WERI-Rb-1 (cell line): ENCODE measurements at regions not wholly inside any gene's neighbourhood (a gene's known extent, or its start where the extent isn't known, plus 50 kb on each side); places are given as distances from the start of the nearest gene placed in this dataset.

Source experiments
- DNase-seq: peaks from one replicate; pipeline ENCODE4 v3.0.0-alpha.2; 2020
- H3K27ac ChIP-seq: fragments of 250-450 bp; sonication (Bioruptor Pico); 2 replicates; pipeline ENCODE4 v1.5.1; 2020; ENCODE audit warnings: mild to moderate bottlenecking, moderate library complexity
- H3K27me3 ChIP-seq: fragments of 250-450 bp; sonication (Bioruptor Pico); 2 replicates; pipeline ENCODE4 v1.5.1; 2021; ENCODE audit warnings: mild to moderate bottlenecking, low read depth, moderate library complexity; ENCODE audit not compliant: insufficient read depth, severe bottlenecking
- H3K36me3 ChIP-seq: fragments of 250-450 bp; sonication (Bioruptor Pico); 2 replicates; pipeline ENCODE4 v1.5.1; 2020; ENCODE audit warnings: mild to moderate bottlenecking, moderate library complexity
- H3K4me3 ChIP-seq: 2 replicates; pipeline ENCODE4 v1.5.1; 2011; ENCODE audit warnings: low read depth, mild to moderate bottlenecking, control low read depth, low read length
- H3K9me3 ChIP-seq: fragments of 250-450 bp; sonication (Bioruptor Pico); 2 replicates; pipeline ENCODE4 v1.5.1; 2021; ENCODE audit warnings: mild to moderate bottlenecking, moderate library complexity; ENCODE audit not compliant: severe bottlenecking
- CTCF ChIP-seq: IDR thresholded peaks from 2 replicates; pipeline ENCODE4 v1.5.1; 2011; ENCODE audit warnings: low read depth, mild to moderate bottlenecking, control low read depth, inconsistent platforms, low read length

GRCh38 chr21:35791541-35792325 is 268.6 kb downstream of the SETD4 start:
- no peak for TF ChIP-seq CTCF
- Histone ChIP-seq H3K9me3 (peaks cover 11% of the 10 kb centered on the region), H3K4me3 (no peak overlapping the region), H3K27ac (no peak overlapping the region), H3K27me3 (peaks cover 80% of the 10 kb centered on the region), H3K36me3 (no peaks in the 10 kb centered on the region)
- DNase-seq: no peak

- H3K27me3 ChIP-seq: peaks cover 59% of the 10 kb centered on the region
- no peak for DNase-seq
- TF ChIP-seq CTCF: no peak
- H3K4me3 ChIP-seq: no peak overlapping the region
- peaks cover under 1% of the 10 kb centered on the region for H3K9me3 ChIP-seq
- H3K27ac ChIP-seq: no peak overlapping the region
- H3K36me3 ChIP-seq: no peaks in the 10 kb centered on the region
Observed at GRCh38 chr21:35783721-35784120, 276.6 kb downstream of the SETD4 start.

- Histone ChIP-seq H3K4me3 (no peak overlapping the region), H3K9me3 (no peaks in the 10 kb centered on the region), H3K27ac (no peak overlapping the region), H3K36me3 (no peaks in the 10 kb centered on the region), H3K27me3 (peaks cover 63% of the 10 kb centered on the region)
- no peak for TF ChIP-seq CTCF
- no peak for DNase-seq
Observed at GRCh38 chr21:35782667-35783066, 277.7 kb downstream of the SETD4 start.

GRCh38 chr21:35780983-35781382 is 279.3 kb downstream of the SETD4 start:
- no peak for TF ChIP-seq CTCF
- H3K36me3 ChIP-seq: no peaks in the 10 kb centered on the region
- H3K4me3 ChIP-seq: no peak overlapping the region
- no peaks in the 10 kb centered on the region for H3K9me3 ChIP-seq
- no peak for DNase-seq
- H3K27ac ChIP-seq: no peak overlapping the region
- peaks cover 51% of the 10 kb centered on the region for H3K27me3 ChIP-seq

- peaks cover 54% of the 10 kb centered on the region for H3K27me3 ChIP-seq
- DNase-seq: no peak
- no peak for TF ChIP-seq CTCF
- no peak overlapping the region for H3K27ac ChIP-seq
- H3K4me3 ChIP-seq: no peak overlapping the region
- H3K9me3 ChIP-seq: no peaks in the 10 kb centered on the region
- no peaks in the 10 kb centered on the region for H3K36me3 ChIP-seq
Observed at GRCh38 chr21:35779690-35780570, 280.4 kb downstream of the SETD4 start.
